HG03175 (cell line): ENCODE measurements at regions not wholly inside any gene's neighbourhood (a gene's known extent, or its start where the extent isn't known, plus 50 kb on each side); places are given as distances from the start of the nearest gene placed in this dataset.

ENCODE experiments used
- ATAC-seq: cut with Tn5 transposase; IDR thresholded peaks from one replicate; pipeline ENCODE4 v1.9.1; 2021; ENCODE audit warnings: mild to moderate bottlenecking, moderate library complexity; ENCODE audit not compliant: unreplicated experiment

- no peak for ATAC-seq
These were observed 517.5 kb downstream of the PREX1 start for GRCh38 chr20:48310305-48310704.

- no peak for ATAC-seq
These were observed 518.5 kb downstream of the PREX1 start for GRCh38 chr20:48309293-48309692.

- ATAC-seq, result no peak
These were observed 518.9 kb downstream of the PREX1 start for GRCh38 chr20:48308882-48309281.

GRCh38 chr20:48308232-48308781 is 519.5 kb downstream of the PREX1 start:
- ATAC-seq, result no peak

GRCh38 chr20:48307277-48307676 is 520.5 kb downstream of the PREX1 start:
- ATAC-seq, result no peak

GRCh38 chr20:48302844-48303542 is 517.7 kb upstream of the SULF2 start:
- no peak for ATAC-seq

GRCh38 chr20:48302149-48302548 is 516.9 kb upstream of the SULF2 start:
- no peak for ATAC-seq

- ATAC-seq, result no peak
These were observed 515.9 kb upstream of the SULF2 start for GRCh38 chr20:48301189-48301588.

GRCh38 chr20:48300529-48300928 is 515.2 kb upstream of the SULF2 start:
- no peak for ATAC-seq

GRCh38 chr20:48298851-48299484 is 513.7 kb upstream of the SULF2 start:
- no peak for ATAC-seq

GRCh38 chr20:48298433-48298832 is 513.2 kb upstream of the SULF2 start:
- ATAC-seq, result no peak

- no peak for ATAC-seq
These were observed 510.7 kb upstream of the SULF2 start for GRCh38 chr20:48295966-48296421.

- ATAC-seq, result no peak
These were observed 510.2 kb upstream of the SULF2 start for GRCh38 chr20:48295445-48295903.

- no peak for ATAC-seq
These were observed 509.7 kb upstream of the SULF2 start for GRCh38 chr20:48294942-48295341.

GRCh38 chr20:48294196-48294595 is 508.9 kb upstream of the SULF2 start:
- no peak for ATAC-seq

GRCh38 chr20:48293671-48294070 is 508.4 kb upstream of the SULF2 start:
- no peak for ATAC-seq

GRCh38 chr20:48292806-48293205 is 507.5 kb upstream of the SULF2 start:
- no peak for ATAC-seq

GRCh38 chr20:48291896-48292295 is 506.6 kb upstream of the SULF2 start:
- ATAC-seq, result no peak

- ATAC-seq, result no peak
These were observed 503.7 kb upstream of the SULF2 start for GRCh38 chr20:48288930-48289507.

GRCh38 chr20:48287552-48288170 is 502.4 kb upstream of the SULF2 start:
- no peak for ATAC-seq

GRCh38 chr20:48287021-48287494 is 501.8 kb upstream of the SULF2 start:
- no peak for ATAC-seq
